Dermis microvascular lymphatic vessel endothelial cell (primary cell): ENCODE measurements at regions not wholly inside any gene's neighbourhood (a gene's known extent, or its start where the extent isn't known, plus 50 kb on each side); places are given as distances from the start of the nearest gene placed in this dataset.

Experiments
- DNase-seq, 2 donors: peaks; one replicate each; pipeline versions ENCODE4 v3.0.0 to v3.0.0-alpha.2; 2010; ENCODE audit warnings: low read depth in 2 of 2

DNA sequence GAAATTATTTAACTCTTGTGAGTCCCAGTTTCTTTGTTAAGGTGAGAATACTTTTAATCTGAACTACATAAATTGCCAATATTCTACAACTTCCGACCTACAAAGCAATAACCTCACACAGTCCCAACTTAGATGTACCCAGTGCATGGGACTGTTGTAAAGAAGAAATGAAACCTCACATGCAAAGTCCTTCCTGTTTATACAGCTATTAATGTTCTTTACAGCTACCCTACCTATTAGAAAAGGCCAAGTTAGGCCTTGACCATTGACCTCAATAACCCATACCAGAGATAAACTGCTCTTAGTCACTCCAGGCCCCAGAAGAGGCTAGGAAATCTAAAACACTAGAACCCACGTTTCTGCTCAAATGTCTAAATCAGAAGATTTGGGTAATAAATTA lies 920.1 kb upstream of the TENM3 start:
- DNase-seq = no peak

DNA sequence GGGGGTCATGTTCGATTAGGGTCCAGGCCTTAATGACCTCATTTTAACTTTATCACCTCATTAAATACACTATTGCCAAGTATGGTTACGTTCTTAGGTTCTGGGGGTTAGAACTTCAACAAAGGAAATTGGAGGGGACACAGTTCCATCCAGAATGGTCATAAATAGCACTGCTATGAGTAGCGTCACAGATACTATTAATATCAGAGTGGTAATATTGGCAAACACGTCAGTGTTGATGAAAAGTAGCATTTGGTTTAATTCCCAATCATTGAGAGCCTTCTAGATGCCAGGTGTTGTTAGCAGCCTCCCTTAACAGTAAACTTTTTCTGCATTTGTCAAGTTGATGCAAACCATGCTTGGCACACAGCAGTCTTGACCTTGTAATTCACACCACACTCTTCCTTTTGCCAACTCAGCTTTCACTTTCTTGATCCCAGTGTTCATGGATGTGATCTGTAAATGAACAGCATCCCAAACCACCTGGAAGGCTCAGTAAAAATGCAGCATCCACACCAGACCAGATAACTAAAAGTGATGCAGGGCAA lies 912.5 kb upstream of the TENM3 start:
- no peak for DNase-seq

DNA sequence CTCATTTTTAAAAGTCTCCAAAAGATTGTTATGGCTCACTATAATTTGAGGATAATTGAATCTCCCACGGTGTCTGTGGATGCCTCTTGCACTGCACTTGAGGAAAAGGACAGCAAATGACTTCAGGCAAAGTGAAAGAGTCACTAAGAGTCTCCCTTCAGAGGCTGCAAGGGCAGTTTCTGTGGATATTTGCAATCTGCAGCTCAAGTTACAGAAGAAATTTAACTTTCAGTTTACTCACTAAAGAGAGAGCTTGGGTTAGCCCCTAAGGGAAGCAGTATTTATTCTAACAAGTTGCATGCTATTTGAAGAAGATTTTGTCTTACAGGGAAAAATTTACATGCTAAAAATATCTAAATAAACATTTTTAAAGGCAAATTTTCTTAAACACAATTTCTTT lies 912.0 kb upstream of the TENM3 start:
- DNase-seq = no peak

DNA sequence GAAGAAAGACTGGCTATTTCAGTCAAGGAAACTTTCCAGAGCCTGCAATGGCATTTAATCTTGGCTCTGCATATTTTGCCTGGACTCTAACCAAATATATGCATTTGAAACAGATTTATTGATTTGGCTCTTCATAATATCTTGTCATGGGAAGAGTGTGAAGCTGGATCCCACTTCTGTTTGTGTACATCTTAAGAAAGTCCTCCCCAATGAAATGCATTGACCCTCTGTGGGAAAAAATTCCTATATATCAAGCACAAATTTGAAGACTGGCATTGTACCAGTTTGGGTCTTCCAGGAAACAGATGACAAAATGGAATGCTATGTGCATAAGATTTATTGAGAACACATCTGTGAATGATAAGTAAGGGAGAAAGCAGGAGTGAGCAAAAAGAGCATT lies 897.3 kb upstream of the TENM3 start:
- no peak for DNase-seq

DNA sequence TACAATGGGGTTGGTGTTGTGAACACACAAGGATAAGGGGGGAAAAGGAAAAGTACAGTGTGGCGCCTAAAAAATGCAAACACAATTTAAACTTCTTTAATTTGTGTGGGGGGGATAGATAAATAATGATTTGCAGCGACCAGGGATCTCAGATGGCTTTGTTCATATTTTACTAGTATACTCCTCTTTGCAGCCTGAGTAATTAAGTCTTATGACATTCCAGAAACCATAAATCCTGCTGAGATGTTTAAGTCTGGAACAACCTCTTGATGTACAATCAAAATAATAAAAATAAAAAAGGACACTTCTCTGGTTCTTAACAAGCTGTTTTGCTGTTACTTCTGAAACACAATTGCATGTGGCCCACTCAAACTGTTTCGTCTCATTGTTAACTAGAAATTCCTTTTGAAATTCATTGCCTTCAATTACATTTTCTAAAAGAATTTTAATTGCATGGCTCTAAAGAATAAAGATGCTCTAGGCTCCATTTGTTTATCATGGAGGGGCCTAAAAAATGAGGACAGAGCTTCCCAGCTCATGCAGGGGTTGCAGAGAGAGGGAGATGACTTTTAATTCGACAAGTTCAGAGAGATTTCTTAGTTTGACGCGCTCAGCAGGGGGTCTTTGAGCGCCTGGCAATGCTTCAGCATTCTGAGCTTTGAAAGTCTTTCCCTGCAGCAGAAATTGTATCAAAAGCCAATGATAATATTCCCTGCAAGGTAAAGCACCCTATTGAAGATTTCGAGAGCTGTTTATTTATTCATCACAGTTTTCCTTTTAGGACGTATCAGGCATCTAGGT lies 892.4 kb upstream of the TENM3 start:
- DNase-seq = no peak

DNA sequence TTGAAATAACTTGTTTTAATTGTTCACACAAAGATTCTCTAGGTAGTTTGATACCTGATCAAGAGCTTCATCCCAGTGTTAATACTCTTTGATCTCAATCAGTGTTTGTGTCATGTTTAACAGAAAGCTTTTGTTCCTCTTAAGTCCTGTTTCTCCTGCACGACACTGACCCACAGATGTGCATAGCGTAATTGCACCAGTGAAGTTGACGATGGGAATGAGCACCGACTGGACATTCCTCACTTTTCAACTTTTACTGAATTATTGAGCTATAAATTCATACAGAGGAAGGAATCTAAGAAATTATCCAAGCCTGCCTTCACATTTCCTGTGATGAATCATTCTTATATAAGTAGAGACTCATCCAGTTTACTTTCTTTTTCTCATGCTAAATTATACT lies 878.7 kb upstream of the TENM3 start:
- DNase-seq = no peak

DNA sequence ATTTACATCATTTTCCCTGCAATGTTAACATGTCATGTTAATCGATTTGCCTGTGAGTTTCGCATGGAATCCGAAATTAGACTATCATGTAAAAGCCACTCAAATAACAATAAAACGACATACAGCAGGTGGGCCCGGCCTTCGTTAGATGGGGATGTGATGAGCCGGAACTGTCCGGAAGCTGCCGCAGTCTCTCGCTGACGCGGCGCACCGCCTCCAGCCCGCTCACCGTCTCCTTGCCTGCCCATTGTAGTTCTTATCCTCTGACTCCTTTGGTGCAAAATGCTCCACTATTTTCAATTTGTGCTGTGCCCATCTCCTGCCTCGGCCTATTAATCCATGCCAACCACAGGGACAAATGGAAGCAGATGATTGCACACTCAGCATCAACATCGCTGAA lies 877.5 kb upstream of the TENM3 start:
- DNase-seq = no peak

DNA sequence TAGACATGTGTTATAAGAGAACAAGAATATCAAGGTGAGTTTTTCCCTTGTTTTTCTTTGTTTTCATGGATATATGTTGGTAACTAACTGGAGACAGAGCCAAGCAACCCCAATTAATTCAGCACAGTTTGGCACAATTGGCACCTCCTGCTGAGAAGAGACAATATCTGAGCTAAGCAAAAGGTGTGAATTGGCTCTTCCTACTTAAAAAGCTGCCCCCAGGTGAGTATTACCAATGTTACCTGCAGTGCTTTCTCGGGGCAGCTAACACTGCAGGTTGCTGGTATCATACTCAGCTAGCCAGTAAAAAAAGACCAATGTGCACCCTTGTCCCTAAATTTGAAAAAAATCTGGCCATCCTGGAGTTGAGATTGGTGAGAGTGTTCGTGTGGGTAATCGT lies 871.2 kb upstream of the TENM3 start:
- DNase-seq = no peak

DNA sequence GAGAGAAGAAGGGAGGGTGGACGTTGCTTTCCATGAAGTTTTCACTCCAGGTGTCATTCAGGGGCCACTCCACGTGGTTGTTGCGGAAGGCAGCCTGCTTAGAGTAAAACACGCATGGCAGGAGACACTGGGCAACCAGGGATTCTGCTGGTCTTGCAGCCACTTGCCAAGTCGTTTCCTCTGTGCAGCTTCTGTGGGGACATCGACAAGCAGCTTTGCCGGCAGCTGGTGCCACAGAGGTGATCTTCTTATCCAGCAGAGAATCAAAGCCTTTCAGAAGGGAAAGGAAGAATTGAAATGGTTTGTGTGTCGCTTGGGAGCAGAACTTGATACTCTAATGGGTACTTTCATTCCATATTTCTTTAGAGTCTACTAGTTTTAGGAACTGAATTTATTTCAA lies 867.1 kb upstream of the TENM3 start:
- DNase-seq = no peak

DNA sequence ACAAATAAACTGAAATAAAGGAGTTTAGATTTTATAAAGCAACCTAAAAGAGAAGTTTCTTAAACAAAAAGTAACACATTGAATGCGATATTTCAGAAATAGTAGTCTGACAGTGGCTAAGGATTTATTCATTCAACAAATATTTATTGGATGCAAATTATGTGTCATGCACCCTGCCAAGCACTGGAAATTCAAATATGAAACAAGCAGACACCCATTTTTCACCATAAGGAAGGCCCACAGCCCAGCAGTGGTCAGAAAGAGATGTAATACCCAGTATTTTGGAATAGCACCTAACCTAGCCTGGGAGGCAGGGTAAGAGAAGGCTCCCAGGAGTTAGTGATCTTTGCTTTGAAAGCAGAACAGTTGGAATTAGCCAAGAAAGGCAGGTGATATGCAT lies 855.1 kb upstream of the TENM3 start:
- DNase-seq = no peak

DNA sequence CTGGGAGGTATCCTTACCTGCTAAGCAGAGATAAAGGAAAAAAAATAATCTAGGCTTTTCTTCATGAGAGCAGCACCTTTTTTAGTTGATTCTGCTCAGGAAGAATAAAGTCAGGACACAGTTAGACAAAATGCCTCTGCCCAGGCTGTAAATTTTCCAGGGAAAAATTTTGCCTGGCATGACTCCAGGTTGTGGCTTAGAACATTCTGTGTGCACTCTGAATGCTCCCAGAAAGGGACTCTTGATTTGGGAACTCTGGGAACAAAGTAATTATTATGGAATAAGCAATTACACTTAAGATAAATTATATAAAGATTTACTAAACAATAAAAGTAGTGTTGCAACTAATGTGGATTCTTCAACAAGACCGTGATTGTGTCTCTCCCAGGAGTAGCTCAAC lies 826.2 kb upstream of the TENM3 start:
- DNase-seq = no peak

DNA sequence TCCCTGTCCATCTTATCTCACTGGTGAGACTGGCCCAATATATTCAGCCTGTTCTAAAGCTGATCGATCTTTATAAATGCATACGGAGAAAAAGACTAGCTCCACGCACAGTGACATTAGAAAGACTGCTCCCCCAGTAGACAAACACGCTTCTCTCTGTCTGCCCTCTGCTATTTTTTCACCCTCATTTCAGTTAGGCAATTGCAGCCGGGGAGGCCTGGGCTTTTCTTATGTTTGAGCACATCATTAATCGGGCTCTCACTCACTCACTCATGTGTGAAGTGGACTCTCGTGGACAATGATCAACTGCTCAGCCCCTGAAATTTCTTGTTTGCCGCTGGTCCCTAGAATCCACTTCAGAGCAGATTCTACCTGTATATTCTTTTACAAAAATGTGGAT lies 824.7 kb upstream of the TENM3 start:
- no peak for DNase-seq

DNA sequence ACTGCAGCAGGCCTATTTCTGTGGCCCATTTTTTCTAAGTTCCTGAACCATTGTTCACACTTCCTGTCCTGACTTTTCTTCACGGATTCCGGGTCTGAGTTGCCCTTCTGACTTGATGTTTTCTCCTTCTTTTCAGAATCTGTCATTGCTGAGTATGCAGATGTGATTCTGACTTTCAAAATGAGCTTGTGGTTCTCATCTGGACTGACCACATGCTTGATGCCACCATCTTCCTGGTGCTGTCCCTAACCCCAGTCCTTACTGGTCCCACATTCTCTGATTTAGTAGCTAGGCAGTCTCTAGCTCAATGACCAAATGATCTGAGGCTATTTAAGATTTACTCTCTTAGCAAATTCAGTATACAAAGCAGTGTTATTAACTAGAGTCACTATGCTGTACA lies 822.3 kb upstream of the TENM3 start:
- DNase-seq = no peak

DNA sequence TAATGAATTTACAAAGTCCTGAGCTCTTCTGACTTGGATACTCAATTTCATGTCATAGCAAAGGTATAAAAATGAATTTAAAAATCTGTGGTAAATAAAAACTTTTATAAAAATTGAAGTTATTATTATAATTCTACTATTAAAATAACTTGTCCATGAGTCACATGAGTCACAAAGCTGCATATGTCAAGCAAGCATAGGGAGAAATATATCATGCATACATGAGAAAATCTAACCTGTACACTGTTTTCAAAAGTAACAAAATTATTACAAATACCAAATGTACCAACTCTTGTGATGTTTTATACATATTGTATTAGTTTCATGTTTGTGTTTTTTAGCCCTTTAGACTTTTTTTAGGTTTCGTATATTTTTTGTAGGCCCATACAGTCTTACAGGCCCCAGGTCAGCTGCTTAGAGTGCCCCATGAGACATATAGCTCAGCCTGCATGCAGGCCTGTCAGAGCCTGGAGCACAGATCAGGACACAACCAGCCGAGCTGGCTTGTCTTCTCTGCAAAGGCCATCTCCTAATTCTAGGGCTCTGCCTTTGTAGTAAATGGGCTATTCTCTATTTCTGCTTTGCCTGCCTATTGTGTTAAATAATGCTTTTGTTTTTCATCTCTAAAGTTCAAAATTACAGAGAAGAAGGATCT lies 818.7 kb upstream of the TENM3 start:
- DNase-seq = no peak

DNA sequence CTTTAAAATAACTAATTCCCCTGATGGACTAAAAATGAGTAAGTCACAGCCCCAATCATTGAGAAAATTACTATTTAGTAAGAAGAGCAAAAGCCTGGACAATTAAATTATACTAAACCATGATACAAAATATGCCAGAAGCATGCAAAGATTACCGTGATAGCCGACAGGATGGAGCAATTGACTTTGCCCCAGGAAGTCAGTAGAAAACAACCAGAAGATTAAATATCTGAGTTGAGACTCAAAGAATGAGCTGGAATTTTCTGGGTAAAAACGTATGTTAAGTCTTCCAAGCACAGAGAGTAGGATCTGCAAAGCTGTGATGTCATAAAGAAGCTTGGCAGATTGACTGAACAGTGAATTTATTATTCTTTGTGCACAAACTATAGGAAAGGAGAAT lies 816.1 kb upstream of the TENM3 start:
- no peak for DNase-seq

DNA sequence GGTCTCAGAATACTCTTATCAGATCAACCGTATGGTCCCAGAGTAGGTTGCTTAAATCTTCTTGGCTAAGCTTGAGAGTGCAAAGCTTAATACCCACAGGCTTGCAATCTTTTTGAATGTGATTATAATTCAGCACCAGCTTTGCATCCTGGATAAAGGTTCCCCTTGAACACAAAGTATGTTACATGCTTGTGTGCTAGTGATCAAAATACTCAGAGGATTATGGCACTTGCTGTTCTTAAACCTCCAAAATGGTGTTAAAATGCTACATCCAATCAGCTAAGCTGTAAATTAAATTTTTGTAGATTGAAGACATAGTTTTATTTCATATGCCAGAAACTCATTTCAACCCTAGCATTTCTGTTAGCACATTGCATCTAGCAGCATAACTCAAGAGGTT lies 812.2 kb upstream of the TENM3 start:
- DNase-seq = no peak

DNA sequence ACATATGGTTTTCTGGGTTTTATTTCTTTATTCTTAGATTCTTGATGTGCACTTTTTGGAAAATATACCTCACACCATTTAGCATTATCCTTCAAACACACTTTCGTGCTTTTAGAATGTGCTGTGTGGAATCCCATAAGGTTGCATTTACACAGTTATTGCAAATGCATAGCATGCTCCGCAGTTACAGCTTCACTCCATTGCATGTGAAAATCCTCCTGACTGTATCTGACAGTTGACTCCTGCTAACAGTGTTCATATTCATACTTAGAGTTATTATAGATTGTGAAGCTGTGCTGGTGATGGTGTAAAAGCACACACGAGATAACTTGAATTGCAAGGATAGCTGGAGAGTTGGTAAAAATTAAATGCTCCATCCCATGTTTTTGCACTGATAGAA lies 811.5 kb upstream of the TENM3 start:
- no peak for DNase-seq

DNA sequence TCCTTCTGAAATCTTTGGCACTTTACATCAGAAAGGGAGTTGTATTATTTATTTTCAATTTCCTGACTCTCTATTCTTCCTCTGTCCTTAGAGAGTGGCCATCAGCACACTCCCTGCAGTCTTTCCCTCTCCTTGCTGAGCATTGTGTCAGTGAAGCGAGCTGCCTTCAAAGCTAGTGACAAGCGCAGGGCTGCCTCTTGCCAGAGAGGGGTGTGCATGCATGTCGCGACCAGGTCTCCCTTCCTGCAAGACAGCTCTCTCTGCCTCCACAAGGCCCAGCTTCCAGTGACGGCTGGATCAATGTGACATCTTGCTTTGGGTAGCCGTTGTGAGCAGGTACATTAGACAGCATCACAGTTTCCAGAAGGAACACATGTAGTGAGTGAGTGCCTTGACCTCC lies 810.9 kb upstream of the TENM3 start:
- DNase-seq = no peak

DNA sequence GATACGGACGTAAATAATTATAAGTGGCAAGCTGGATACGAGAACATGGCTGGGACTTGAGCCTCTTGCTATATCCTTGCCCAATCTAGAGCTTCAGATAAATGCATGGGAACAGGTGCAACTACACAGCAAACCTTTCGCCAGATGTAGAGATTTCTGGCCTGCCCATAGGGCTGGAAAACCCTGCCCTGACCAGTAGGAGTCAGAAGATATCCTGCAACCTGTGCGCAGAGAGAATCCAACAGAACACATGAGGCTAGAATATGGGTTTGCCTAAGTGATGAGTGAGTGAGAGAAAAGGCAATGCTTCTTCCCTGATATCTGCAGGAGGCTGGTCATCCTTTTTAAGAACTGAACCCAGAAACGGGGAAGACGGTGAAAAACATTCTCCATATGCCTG lies 805.3 kb upstream of the TENM3 start:
- no peak for DNase-seq

DNA sequence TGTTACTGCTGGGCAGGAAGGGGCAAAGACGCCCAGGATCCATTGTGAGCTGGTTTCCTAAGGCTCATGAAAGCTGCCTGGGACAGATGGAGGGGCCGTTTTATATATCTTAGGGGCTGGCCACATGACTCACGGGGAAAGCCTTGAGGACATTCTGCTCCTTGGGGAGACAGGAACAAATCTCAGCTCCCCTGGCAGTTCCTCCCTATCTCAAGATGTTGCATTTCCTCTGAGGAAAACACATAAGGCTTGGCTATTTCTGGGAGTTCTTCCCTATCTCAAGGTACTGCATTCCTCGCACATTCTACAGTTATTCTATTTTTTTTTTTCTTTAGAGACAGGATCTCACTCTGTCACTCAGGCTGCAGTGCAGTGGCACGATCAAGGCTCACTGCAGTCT lies 804.6 kb upstream of the TENM3 start:
- DNase-seq = no peak

DNA sequence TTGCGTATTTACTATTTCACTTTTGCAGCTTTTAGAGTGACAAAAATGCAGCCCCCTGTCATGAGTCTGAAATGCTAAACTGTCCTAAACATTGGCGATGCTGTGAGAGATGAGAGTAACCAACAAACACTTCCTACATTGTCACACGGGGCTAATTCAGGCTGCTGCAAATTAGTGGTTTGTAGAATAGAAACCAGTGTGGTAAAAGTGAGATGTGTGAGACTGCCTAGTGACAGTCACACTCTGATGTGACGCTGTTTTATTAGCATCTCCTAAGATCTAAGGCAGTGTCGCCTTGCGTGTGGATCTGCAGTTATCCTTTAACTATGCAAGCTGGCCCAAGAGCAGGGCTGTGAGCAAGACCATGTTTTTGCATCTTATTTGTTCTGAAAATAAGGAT lies 800.2 kb upstream of the TENM3 start:
- DNase-seq = no peak

DNA sequence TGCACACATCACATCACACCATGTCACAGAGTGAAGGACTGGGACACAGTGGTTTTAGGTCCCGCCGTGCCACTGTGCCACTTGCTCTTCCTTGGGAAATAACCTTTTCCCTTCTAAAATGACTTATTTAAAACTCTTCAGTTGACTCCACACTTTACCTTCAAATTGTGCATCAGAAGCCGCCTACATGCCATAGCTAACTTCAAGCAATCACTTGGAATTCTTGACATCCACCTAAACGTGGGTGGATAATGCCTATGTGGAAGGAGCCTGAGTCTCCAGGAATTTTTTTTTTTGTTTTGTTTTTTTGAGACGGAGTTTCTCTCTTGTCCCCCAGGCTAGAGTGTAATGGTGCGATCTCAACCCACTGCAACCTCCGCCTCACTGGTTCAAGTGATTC lies 777.4 kb upstream of the TENM3 start:
- DNase-seq = no peak

DNA sequence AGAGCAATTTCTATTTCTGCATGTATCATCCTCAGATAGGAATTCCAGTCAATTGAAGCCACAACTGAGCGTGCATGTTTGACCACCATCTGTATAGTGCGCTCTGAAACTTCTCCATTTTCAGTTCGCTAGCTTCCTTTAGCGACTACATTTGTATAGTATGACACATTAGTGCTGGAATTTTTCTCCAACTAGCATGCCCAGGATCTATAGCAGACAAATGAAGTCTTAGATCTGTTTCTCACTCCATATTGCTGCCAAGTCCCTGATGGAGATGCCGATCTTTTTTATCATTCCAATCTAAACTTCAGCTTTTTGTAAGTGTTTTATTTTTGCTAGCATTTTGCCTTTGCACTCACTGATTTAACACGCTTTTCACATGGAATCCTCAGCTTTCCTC lies 774.8 kb upstream of the TENM3 start:
- no peak for DNase-seq
